Cardiac septum (tissue), 1 donor: ENCODE measurements at regions not wholly inside any gene's neighbourhood (a gene's known extent, or its start where the extent isn't known, plus 50 kb on each side); places are given as distances from the start of the nearest gene placed in this dataset.

ENCODE experiments used
- DNase-seq: peaks from one replicate; pipeline ENCODE4 v3.0.0-alpha.2; 2020; ENCODE audit warnings: low spot score
- intact Hi-C: fragments of 100-400 bp; cut with DNase I; formaldehyde crosslinking; loops from one replicate; pipeline ENCODE4 v1.14.0; 2022
- donor health status: DM: no; HTN: no; CAD: no.

GRCh38 chr11:90803831-90804230 lies 581.0 kb upstream of the CHORDC1 start:
- intact Hi-C loops, result no loop called here
- DNase-seq, result no peak

GRCh38 chr11:90803366-90803765 lies 580.5 kb upstream of the CHORDC1 start:
- DNase-seq, result no peak
- intact Hi-C loops, result no loop called here

GRCh38 chr11:90798769-90799168 lies 575.9 kb upstream of the CHORDC1 start:
- intact Hi-C loops, result no loop called here
- DNase-seq, result no peak

- intact Hi-C loops, result no loop called here
- no peak for DNase-seq
These were observed 572.9 kb upstream of the CHORDC1 start for GRCh38 chr11:90795746-90796145.

- intact Hi-C loops, result no loop called here
- no peak for DNase-seq
These were observed 566.1 kb upstream of the CHORDC1 start for GRCh38 chr11:90788961-90789360.

GRCh38 chr11:90784241-90784814 lies 561.5 kb upstream of the CHORDC1 start:
- intact Hi-C loops, result no loop called here
- DNase-seq, result no peak

- no peak for DNase-seq
- intact Hi-C loops, result no loop called here
These were observed 560.3 kb upstream of the CHORDC1 start for GRCh38 chr11:90783111-90783510.

GRCh38 chr11:90779098-90779497 lies 556.2 kb upstream of the CHORDC1 start:
- no peak for DNase-seq
- intact Hi-C loops, result loop anchor here (2.0 kb wide), 1 partner anchor 48 kb away; no protein-coding TSS in a partner anchor

- intact Hi-C loops, result no loop called here
- no peak for DNase-seq
These were observed 552.8 kb upstream of the CHORDC1 start for GRCh38 chr11:90775567-90776165.

GRCh38 chr11:90774727-90775566 lies 552.1 kb upstream of the CHORDC1 start:
- DNase-seq, result no peak
- intact Hi-C loops, result no loop called here

GRCh38 chr11:90770007-90770406 lies 547.2 kb upstream of the CHORDC1 start:
- DNase-seq, result no peak
- intact Hi-C loops, result no loop called here

GRCh38 chr11:90766121-90766520 lies 543.3 kb upstream of the CHORDC1 start:
- intact Hi-C loops, result no loop called here
- DNase-seq, result no peak

- intact Hi-C loops, result no loop called here
These were observed 541.8 kb upstream of the CHORDC1 start for GRCh38 chr11:90764691-90765090.

GRCh38 chr11:90757849-90758494 lies 535.1 kb upstream of the CHORDC1 start:
- intact Hi-C loops, result no loop called here

More at GRCh38 chr11:90764691-90765090, 541.8 kb upstream of the CHORDC1 start:
- DNase-seq, result no peak

GRCh38 chr11:90756617-90757016 lies 533.8 kb upstream of the CHORDC1 start:
- intact Hi-C loops, result no loop called here
- DNase-seq, result no peak

More at GRCh38 chr11:90757849-90758494, 535.1 kb upstream of the CHORDC1 start:
- no peak for DNase-seq

GRCh38 chr11:90753546-90753945 lies 530.7 kb upstream of the CHORDC1 start:
- DNase-seq, result no peak
- intact Hi-C loops, result no loop called here

- intact Hi-C loops, result no loop called here
- no peak for DNase-seq
These were observed 524.2 kb upstream of the CHORDC1 start for GRCh38 chr11:90747057-90747456.

- no peak for DNase-seq
- intact Hi-C loops, result no loop called here
These were observed 521.3 kb upstream of the CHORDC1 start for GRCh38 chr11:90744169-90744568.

- DNase-seq, result no peak
- intact Hi-C loops, result no loop called here
These were observed 516.0 kb upstream of the CHORDC1 start for GRCh38 chr11:90738799-90739198.

- intact Hi-C loops, result no loop called here
- no peak for DNase-seq
These were observed 514.7 kb upstream of the CHORDC1 start for GRCh38 chr11:90737444-90738050.
